Hepatocyte (in vitro differentiated cells): ENCODE measurements at regions not wholly inside any gene's neighbourhood (a gene's known extent, or its start where the extent isn't known, plus 50 kb on each side); places are given as distances from the start of the nearest gene placed in this dataset.

ENCODE experiments used
- DNase-seq: peaks from one replicate; pipeline ENCODE4 v3.0.0-alpha.2; 2016; ENCODE audit warnings: low spot score
- H2AFZ ChIP-seq: fragments of 200-600 bp; sonication (generic); 2 replicates; pipeline ENCODE4 v1.6.0; 2016; ENCODE audit warnings: antibody characterized with exemption, mild to moderate bottlenecking
- H3K27ac ChIP-seq: fragments of 200-600 bp; sonication (generic); 2 replicates; pipeline ENCODE4 v1.5.1; 2016; ENCODE audit warnings: mild to moderate bottlenecking
- H3K27me3 ChIP-seq: fragments of 200-600 bp; sonication (generic); 2 replicates; pipeline ENCODE4 v1.6.1; 2016
- H3K36me3 ChIP-seq: fragments of 200-600 bp; sonication (generic); replicated peaks from 2 replicates; pipeline ENCODE4 v1.5.1; 2016; ENCODE audit warnings: low read depth; ENCODE audit not compliant: insufficient read depth
- H3K4me1 ChIP-seq: fragments of 200-600 bp; sonication (generic); 2 replicates; pipeline ENCODE4 v1.5.1; 2016; ENCODE audit warnings: mild to moderate bottlenecking, moderate library complexity; ENCODE audit not compliant: insufficient read depth
- H3K4me2 ChIP-seq: fragments of 200-600 bp; sonication (generic); 2 replicates; pipeline ENCODE4 v1.6.0; 2016
- H3K4me3 ChIP-seq: fragments of 200-600 bp; sonication (generic); 2 replicates; pipeline ENCODE4 v1.5.1; 2016; ENCODE audit warnings: mild to moderate bottlenecking
- H3K79me2 ChIP-seq: fragments of 200-600 bp; sonication (generic); 2 replicates; pipeline ENCODE4 v1.6.0; 2017; ENCODE audit warnings: mild to moderate bottlenecking
- H3K9me2 ChIP-seq: fragments of 200-600 bp; sonication (generic); replicated peaks from 2 replicates; pipeline ENCODE4 v1.6.0; 2017; ENCODE audit warnings: mild to moderate bottlenecking; ENCODE audit not compliant: insufficient read depth
- H3K9me3 ChIP-seq: fragments of 200-600 bp; sonication (generic); 2 replicates; pipeline ENCODE4 v1.5.1; 2016; ENCODE audit warnings: low read depth, mild to moderate bottlenecking
- H4K20me1 ChIP-seq: fragments of 200-600 bp; sonication (generic); 2 replicates; pipeline ENCODE4 v1.6.0; 2016; ENCODE audit warnings: mild to moderate bottlenecking; ENCODE audit not compliant: insufficient read depth, poor library complexity, severe bottlenecking
- EZH2 ChIP-seq: fragments of 200-600 bp; sonication (generic); IDR thresholded peaks from 2 replicates; pipeline ENCODE4 v1.6.1; 2016; ENCODE audit warnings: antibody characterized with exemption, mild to moderate bottlenecking, borderline replicate concordance
- EZH2phosphoT487 ChIP-seq: fragments of 200-600 bp; sonication (generic); IDR thresholded peaks from one replicate; pipeline ENCODE4 v1.6.1; 2018; ENCODE audit warnings: antibody characterized with exemption, mild to moderate bottlenecking, low read depth, moderate library complexity; ENCODE audit not compliant: unreplicated experiment, severe bottlenecking
- WGBS: methylation state at CpG from one replicate; pipeline ENCODE4 v1.1.6; 2016; ENCODE audit warnings: low lambda C conversion rate; ENCODE audit errors: missing lambda C conversion rate; 5-methylcytosine and 5-hydroxymethylcytosine counted together
- TF ChIP-seq, protein P1 (sequence below): fragments of 200-600 bp; sonication (generic); IDR thresholded peaks from 2 replicates; pipeline ENCODE4 v1.5.1; 2016; ENCODE audit warnings: antibody characterized with exemption, mild to moderate bottlenecking; ENCODE audit not compliant: poor library complexity

GRCh38 chr10:36577126-36577525 lies 548.3 kb upstream of the ANKRD30A start:
- H4K20me1 ChIP-seq, result no peaks in the 10 kb centered on the region
- no peak overlapping the region for H3K4me3 ChIP-seq
- no peak for DNase-seq
- no peaks in the 10 kb centered on the region for H3K9me2 ChIP-seq
- WGBS, result 95% methylated on average over 1 of the region's 1 CpG
- TF ChIP-seq EZH2 (no peak), EZH2phosphoT487 (no peak)
- TF ChIP-seq, protein P1, sequence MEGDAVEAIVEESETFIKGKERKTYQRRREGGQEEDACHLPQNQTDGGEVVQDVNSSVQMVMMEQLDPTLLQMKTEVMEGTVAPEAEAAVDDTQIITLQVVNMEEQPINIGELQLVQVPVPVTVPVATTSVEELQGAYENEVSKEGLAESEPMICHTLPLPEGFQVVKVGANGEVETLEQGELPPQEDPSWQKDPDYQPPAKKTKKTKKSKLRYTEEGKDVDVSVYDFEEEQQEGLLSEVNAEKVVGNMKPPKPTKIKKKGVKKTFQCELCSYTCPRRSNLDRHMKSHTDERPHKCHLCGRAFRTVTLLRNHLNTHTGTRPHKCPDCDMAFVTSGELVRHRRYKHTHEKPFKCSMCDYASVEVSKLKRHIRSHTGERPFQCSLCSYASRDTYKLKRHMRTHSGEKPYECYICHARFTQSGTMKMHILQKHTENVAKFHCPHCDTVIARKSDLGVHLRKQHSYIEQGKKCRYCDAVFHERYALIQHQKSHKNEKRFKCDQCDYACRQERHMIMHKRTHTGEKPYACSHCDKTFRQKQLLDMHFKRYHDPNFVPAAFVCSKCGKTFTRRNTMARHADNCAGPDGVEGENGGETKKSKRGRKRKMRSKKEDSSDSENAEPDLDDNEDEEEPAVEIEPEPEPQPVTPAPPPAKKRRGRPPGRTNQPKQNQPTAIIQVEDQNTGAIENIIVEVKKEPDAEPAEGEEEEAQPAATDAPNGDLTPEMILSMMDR, result no peak
- no peaks in the 10 kb centered on the region for H3K4me1 ChIP-seq
- H3K9me3 ChIP-seq, result no peaks in the 10 kb centered on the region
- no peaks in the 10 kb centered on the region for H3K79me2 ChIP-seq
- H3K4me2 ChIP-seq, result no peak overlapping the region
- H2AFZ ChIP-seq, result no peak overlapping the region
- no peaks in the 10 kb centered on the region for H3K27me3 ChIP-seq
- no peak overlapping the region for H3K27ac ChIP-seq
- H3K36me3 ChIP-seq, result no peaks in the 10 kb centered on the region

DNA sequence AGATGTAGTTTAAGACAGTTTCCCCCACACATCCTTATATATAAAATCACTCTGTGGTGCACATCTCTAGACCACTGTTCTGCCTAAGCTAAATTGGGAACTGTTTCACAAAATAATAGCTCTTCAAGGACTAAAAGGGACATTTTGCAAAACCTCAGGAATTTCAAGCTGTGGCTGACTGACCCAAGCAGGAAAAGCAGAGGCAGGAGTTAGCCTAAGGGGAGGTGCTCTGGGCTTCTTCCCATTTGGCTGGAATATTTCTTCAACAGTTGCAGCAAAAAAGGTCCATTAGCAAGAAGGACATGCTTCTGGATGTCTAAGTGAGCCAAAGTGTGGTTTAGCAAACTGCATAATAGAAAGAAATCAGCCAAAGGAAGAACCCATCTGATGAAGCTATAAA lies 551.2 kb upstream of the ANKRD30A start:
- H3K9me3 ChIP-seq, result no peaks in the 10 kb centered on the region
- H3K9me2 ChIP-seq, result no peaks in the 10 kb centered on the region
- no peak overlapping the region for H2AFZ ChIP-seq
- no peaks in the 10 kb centered on the region for H3K4me1 ChIP-seq
- TF ChIP-seq, protein P1, result no peak
- TF ChIP-seq EZH2 (no peak), EZH2phosphoT487 (no peak)
- no peak overlapping the region for H3K4me3 ChIP-seq
- H4K20me1 ChIP-seq, result no peaks in the 10 kb centered on the region
- no peaks in the 10 kb centered on the region for H3K27me3 ChIP-seq
- DNase-seq, result no peak
- H3K4me2 ChIP-seq, result no peak overlapping the region
- H3K36me3 ChIP-seq, result no peaks in the 10 kb centered on the region
- no peaks in the 10 kb centered on the region for H3K79me2 ChIP-seq
- no peak overlapping the region for H3K27ac ChIP-seq

GRCh38 chr10:36573246-36573645 lies 552.2 kb upstream of the ANKRD30A start:
- H3K4me1 ChIP-seq, result no peaks in the 10 kb centered on the region
- no peak for TF ChIP-seq EZH2
- no peak for DNase-seq

DNA sequence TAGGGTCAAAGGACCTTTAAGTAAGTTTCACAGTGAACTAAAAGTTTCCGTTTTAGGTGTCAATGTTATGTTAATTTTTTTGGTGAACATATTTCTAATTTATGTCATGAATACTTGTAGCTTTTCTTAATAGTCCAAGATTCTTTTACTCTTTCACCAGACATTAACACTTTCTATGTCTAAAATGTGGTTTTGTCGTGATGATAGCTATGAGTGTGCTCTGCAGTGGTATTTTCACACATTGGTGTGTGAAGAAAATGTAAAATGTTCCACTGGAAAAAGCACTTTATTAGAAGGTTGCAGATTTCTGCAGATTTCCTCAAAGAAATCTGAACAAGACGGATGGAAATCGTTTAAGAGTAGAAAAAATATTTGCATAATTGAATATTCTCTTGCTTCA lies 561.0 kb upstream of the ANKRD30A start:
- H3K36me3 ChIP-seq, result no peaks in the 10 kb centered on the region
- no peaks in the 10 kb centered on the region for H3K27me3 ChIP-seq
- H3K27ac ChIP-seq, result no peak overlapping the region
- H3K79me2 ChIP-seq, result no peaks in the 10 kb centered on the region
- 72% methylated on average over 4 of the region's 4 CpGs for WGBS
- H3K4me1 ChIP-seq, result no peaks in the 10 kb centered on the region
- H3K4me3 ChIP-seq, result no peak overlapping the region
- no peaks in the 10 kb centered on the region for H3K9me2 ChIP-seq
- H3K4me2 ChIP-seq, result no peak overlapping the region
- no peaks in the 10 kb centered on the region for H3K9me3 ChIP-seq
- H4K20me1 ChIP-seq, result no peaks in the 10 kb centered on the region
- TF ChIP-seq EZH2 (no peak), EZH2phosphoT487 (no peak)
- TF ChIP-seq, protein P1, result no peak
- DNase-seq, result no peak
- H2AFZ ChIP-seq, result no peak overlapping the region

More at GRCh38 chr10:36573246-36573645, 552.2 kb upstream of the ANKRD30A start:
- Histone ChIP-seq H3K9me3 (no peaks in the 10 kb centered on the region), H3K4me2 (no peak overlapping the region), H2AFZ (no peak overlapping the region), H3K9me2 (no peaks in the 10 kb centered on the region), H3K27ac (no peak overlapping the region), H3K36me3 (no peaks in the 10 kb centered on the region), H3K4me3 (no peak overlapping the region), H3K27me3 (no peaks in the 10 kb centered on the region), H4K20me1 (no peaks in the 10 kb centered on the region), H3K79me2 (no peaks in the 10 kb centered on the region)
- 73% methylated on average over 2 of the region's 2 CpGs for WGBS
